ENCODE measurements at regions not wholly inside any gene's neighbourhood (a gene's known extent, or its start where the extent isn't known, plus 50 kb on each side); places are given as distances from the start of the nearest gene placed in this dataset.

- TF ChIP-seq, protein P1, sequence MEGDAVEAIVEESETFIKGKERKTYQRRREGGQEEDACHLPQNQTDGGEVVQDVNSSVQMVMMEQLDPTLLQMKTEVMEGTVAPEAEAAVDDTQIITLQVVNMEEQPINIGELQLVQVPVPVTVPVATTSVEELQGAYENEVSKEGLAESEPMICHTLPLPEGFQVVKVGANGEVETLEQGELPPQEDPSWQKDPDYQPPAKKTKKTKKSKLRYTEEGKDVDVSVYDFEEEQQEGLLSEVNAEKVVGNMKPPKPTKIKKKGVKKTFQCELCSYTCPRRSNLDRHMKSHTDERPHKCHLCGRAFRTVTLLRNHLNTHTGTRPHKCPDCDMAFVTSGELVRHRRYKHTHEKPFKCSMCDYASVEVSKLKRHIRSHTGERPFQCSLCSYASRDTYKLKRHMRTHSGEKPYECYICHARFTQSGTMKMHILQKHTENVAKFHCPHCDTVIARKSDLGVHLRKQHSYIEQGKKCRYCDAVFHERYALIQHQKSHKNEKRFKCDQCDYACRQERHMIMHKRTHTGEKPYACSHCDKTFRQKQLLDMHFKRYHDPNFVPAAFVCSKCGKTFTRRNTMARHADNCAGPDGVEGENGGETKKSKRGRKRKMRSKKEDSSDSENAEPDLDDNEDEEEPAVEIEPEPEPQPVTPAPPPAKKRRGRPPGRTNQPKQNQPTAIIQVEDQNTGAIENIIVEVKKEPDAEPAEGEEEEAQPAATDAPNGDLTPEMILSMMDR (IDR thresholded peaks at IDR 0.05) = no peak
- TF ChIP-seq POLR2AphosphoS5 (IDR thresholded peaks at IDR 0.05) = no peak
- no peak for TF ChIP-seq POLR2A (IDR thresholded peaks at IDR 0.05)
Observed at GRCh38 chr4:31417040-31417439, 696.9 kb downstream of the PCDH7 start.
